Upper lobe of left lung (tissue), 4 donors: ENCODE measurements at regions not wholly inside any gene's neighbourhood (a gene's known extent, or its start where the extent isn't known, plus 50 kb on each side); places are given as distances from the start of the nearest gene placed in this dataset.

Experiments used
- EP300 ChIP-seq, 4 donors: sonication (generic); formaldehyde crosslinking; IDR thresholded peaks; one replicate each; pipeline ENCODE4 v1.5.1; 2017; ENCODE audit warnings: antibody characterized with exemption in 4 of 4, control low read depth in 2 of 4
- POLR2A ChIP-seq, 4 donors: fragments of 450-650 bp; IDR thresholded peaks; one replicate each; pipeline ENCODE4 v1.5.1; 2016 to 2017; ENCODE audit warnings: antibody characterized with exemption in 4 of 4, mild to moderate bottlenecking in 2 of 4
- TF ChIP-seq, protein P1 (sequence below), 6 experiments: fragments of 450-650 bp in 4 of 6; fragments of 200-600 bp in 2 of 6; sonication (generic) in 2 of 6; IDR thresholded peaks; one replicate each; pipeline ENCODE4 v1.5.1; 2016 to 2019; ENCODE audit warnings: antibody characterized with exemption in 6 of 6

DNA sequence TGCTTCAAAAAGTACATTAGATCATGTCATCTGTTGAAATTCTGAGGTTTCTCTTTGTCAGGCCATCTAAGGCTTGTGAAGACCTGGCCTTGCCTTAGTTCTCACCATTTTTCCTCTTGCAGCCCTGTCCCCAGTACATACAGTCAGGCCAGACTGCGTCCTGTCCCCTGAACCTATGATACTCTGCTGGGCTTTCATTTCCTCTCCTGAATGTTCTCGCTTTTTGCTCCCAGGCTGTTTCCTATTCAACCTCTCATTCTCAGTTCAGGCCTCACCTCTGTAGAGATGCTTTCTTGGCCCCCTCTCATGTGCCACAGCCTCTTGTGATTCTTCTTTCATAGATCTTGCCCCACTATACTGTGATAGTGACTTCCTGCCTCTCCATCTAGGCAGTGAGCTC, 648.8 kb upstream of the KCNMB2 start:
- TF ChIP-seq, protein P1, sequence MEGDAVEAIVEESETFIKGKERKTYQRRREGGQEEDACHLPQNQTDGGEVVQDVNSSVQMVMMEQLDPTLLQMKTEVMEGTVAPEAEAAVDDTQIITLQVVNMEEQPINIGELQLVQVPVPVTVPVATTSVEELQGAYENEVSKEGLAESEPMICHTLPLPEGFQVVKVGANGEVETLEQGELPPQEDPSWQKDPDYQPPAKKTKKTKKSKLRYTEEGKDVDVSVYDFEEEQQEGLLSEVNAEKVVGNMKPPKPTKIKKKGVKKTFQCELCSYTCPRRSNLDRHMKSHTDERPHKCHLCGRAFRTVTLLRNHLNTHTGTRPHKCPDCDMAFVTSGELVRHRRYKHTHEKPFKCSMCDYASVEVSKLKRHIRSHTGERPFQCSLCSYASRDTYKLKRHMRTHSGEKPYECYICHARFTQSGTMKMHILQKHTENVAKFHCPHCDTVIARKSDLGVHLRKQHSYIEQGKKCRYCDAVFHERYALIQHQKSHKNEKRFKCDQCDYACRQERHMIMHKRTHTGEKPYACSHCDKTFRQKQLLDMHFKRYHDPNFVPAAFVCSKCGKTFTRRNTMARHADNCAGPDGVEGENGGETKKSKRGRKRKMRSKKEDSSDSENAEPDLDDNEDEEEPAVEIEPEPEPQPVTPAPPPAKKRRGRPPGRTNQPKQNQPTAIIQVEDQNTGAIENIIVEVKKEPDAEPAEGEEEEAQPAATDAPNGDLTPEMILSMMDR (IDR thresholded peaks at IDR 0.05): no peak
- TF ChIP-seq POLR2A (IDR thresholded peaks at IDR 0.05): no peak
- TF ChIP-seq EP300 (IDR thresholded peaks at IDR 0.05): no peak
